Effector memory CD8-positive, alpha-beta T cell (primary cell): ENCODE measurements at regions not wholly inside any gene's neighbourhood (a gene's known extent, or its start where the extent isn't known, plus 50 kb on each side); places are given as distances from the start of the nearest gene placed in this dataset.
A peak's percentile ranks its signal among the peaks of the same experiment; 100 is the strongest.

Experiments
- ATAC-seq: fragments of 150-1000 bp; cut with Tn5 transposase; replicated peaks from 2 replicates; pipeline ENCODE4 v1.10.0; 2021; ENCODE audit warnings: mild to moderate bottlenecking, moderate library complexity
- DNase-seq, 3 experiments: peaks; one replicate each; pipeline ENCODE4 v3.0.0; 2021
- H3K27ac Mint-ChIP-seq, 2 donors: one replicate each; pipeline ENCODE4 v1.8.0; 2022; ENCODE audit warnings: mild to moderate bottlenecking in 2 of 2, mixed read lengths in 2 of 2, moderate library complexity in 2 of 2
- H3K27me3 Mint-ChIP-seq, 2 donors: one replicate each; pipeline ENCODE4 v1.8.0; 2022; ENCODE audit warnings: mixed read lengths in 2 of 2
- H3K36me3 Mint-ChIP-seq: one replicate; pipeline ENCODE4 v1.8.0; 2022; ENCODE audit warnings: mild to moderate bottlenecking, moderate library complexity, mixed read lengths; ENCODE audit not compliant: insufficient read depth
- H3K4me1 Mint-ChIP-seq, 2 donors: one replicate each; pipeline ENCODE4 v1.8.0; 2022; ENCODE audit warnings: low read depth in 2 of 2, mixed read lengths in 2 of 2
- H3K4me3 Mint-ChIP-seq, 2 donors: one replicate each; pipeline ENCODE4 v1.8.0; 2022; ENCODE audit warnings: mild to moderate bottlenecking in 2 of 2, mixed read lengths in 2 of 2, moderate library complexity in 2 of 2
- H3K9me3 Mint-ChIP-seq, 2 donors: one replicate each; pipeline ENCODE4 v1.8.0; 2022; ENCODE audit warnings: mixed read lengths in 2 of 2

DNA sequence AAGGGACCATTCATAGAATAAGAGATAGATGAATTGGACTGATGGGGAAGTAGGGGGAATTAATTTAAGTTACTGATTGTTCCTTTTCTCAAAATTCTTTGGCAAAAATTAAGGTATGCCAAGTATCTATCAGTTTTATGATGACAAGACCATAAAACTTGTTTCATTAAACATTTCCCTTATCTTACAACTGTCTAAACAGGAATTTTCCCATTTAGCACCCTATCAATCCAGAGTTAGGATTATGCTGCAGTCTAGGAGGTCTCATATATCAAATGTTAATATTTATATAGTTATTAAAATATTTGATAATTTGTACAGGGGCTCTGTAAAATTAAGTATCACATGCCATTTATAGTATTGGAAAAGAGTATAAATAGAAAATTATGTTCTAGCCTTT, 51.5 kb upstream of the ARID1B start:
- Mint-ChIP-seq H3K4me3 (no peak overlapping the region), H3K36me3 (no peaks in the 10 kb centered on the region), H3K27ac (no peak overlapping the region), H3K27me3 (peaks cover 0 to 4% of the 10 kb centered on the region in 2 donors), H3K4me1 (peaks cover 0 to 7% of the 10 kb centered on the region in 2 donors), H3K9me3 (no peaks in the 10 kb centered on the region)
- ATAC-seq, result no peak
- DNase-seq, result no peak

DNA sequence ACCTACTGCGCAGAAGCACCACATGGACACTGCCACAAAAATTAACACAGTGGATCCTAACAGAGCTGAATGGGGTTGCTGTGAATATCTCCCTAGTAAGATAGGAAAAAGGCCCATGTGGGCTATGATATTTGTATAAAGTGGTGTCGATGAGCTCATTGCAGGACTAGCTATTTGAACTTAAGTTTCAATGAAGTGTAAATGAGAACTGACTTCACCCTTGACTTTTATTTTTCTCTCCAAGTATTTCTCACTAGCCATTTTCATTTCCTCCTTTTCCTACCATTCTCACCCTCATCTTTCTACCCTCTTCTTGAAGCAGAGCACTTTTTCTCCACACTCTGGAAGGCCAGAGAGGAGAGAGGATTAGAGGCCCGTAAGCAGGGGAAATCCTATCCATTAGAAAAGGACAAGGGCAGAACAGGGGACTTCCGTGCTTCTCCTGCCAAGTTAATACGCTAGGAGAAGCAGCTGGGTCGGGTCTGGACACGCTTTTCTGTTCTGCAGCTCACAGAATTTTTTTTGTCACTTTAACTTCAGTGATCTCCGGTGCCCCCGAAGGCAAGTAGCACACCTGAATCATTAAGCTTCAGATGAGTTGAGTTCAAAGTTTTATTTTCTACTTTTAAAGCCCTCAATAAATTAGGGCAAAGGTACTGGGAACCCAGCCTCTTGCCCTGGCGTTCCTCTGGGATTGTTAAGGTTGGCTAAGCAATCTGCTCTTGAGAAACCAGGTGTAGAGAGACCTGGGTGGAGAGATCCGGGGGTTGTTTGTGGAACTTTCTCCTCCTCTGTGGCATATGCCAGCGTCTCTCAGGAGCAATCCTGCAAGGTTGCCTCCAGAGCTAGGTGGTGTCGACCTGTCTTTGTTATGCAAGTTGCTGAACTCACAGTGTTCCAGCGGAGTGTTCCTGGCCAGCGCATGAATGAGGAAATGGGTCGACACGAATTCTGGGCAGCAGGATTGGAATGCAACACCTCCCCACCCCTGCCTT, 56.2 kb upstream of the ARID1B start:
- peaks cover 3% of the 10 kb centered on the region for H3K36me3 Mint-ChIP-seq
- ATAC-seq, result no peak
- no peak for DNase-seq
- peak overlapping the region; percentile 84 to 85 for H3K4me3 Mint-ChIP-seq
- H3K4me1 Mint-ChIP-seq, result peaks cover 5 to 8% of the 10 kb centered on the region in 2 donors
- H3K27me3 Mint-ChIP-seq, result no peaks in the 10 kb centered on the region
- H3K9me3 Mint-ChIP-seq, result no peaks in the 10 kb centered on the region
- no peak overlapping the region for H3K27ac Mint-ChIP-seq

DNA sequence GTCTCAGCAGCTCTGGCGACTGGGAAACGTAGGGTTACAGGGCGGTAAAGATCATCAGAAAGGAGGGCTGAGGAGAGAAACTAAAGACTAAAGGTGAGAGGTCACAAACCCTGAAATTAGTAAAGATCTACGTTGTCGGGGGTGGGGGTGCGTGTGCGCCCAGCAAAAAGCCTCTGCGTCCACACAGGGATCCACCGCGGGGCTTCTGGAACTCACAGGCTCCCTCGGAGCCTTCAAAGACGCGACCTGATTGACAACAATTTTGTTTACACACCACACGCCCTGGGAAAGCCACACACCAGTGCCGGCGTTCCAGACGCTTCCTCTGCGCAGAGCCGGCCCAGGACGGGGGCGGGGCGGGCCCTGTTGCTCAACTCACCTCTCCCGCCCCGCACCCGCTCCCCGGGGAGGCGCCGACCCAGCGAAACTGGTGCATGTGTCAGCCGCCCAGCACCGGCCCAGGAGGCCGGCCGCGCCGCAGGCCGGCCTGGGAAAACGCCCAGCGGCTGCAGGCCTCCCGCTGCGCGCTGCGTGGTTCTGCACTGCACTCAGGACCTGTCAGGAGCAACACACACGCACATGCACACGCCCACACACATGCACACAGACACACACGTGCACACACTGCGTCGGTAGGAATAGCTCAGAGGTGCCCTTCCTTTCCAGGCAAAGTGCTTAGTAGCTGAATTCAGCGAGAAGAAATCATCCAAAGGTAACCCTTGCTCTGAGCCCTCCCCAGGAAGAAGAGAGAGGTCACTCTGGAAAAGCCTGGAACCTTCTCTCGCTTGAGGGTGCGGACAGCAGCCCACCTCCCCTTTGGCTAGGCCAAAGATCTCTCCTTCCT, 57.2 kb upstream of the ARID1B start:
- Mint-ChIP-seq H3K27me3 (peaks cover 0 to 2% of the 10 kb centered on the region in 2 donors), H3K4me3 (peak overlapping the region; percentile 84 to 85), H3K9me3 (no peaks in the 10 kb centered on the region), H3K27ac (peak overlapping the region; percentile 62 to 81), H3K36me3 (peaks cover 3% of the 10 kb centered on the region), H3K4me1 (peaks cover 5 to 8% of the 10 kb centered on the region in 2 donors)
- ATAC-seq, result peak; percentile 95
- DNase-seq, result peak; percentile 51 to 66 (median 65)

DNA sequence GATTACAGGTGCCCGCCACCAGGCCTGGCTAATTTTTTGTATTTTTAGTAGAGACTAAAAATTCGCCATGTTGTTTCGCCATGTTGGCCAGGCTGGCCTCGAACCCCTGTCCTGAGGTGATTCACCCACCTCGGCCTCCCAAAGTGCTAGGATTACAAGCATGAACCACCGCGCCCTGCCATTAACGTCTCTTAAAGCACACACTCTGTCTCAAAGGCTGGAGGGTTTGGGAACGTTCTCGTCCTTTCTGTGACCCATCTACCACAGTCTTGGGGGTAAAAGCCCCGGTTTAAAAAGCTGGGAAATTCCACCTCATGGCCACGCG, 57.8 kb upstream of the ARID1B start:
- Mint-ChIP-seq H3K27ac (peak overlapping the region; percentile 62 to 81), H3K27me3 (peaks cover 0 to 7% of the 10 kb centered on the region in 2 donors), H3K4me1 (peaks cover 5 to 8% of the 10 kb centered on the region in 2 donors), H3K4me3 (peak overlapping the region; percentile 84 to 85), H3K36me3 (peaks cover 3% of the 10 kb centered on the region), H3K9me3 (no peaks in the 10 kb centered on the region)
- DNase-seq (no peak), ATAC-seq (no peak)

DNA sequence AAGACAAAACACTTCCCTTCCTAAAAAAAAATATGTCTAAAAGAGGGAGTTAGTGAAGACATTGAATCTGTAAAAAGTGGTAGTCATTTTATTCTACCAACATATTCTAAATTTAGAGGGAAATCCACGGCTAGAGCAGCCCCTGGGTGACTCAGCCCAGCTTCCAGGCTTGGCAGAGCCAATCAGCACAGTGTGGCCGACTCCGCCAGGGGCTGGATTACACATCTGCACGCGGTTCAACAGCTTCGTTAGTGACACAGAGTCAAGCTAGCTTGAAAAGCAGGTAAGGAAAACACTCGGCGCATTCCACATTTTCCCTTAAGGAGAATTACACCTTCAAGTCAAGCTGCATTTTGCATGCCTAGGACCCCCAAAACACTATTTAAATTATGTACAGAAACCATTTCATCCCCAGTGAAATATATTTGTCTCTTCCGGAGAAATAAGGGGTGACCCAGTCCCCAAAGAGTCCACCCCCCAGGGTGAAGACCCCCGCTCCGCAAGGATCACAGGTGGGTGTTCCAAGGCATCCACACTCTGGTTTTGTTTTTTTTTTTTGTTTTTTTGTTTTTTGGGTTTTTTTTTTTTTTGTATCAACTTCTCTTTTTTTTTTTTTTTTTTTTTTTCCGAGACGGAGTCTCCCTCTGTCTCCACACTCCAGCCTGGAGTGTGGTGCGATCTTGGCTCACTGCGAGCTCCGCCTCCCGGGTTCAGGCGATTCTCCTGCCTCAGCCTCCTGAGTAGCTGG, 58.4 kb upstream of the ARID1B start:
- Mint-ChIP-seq H3K27me3 (peaks cover 2 to 7% of the 10 kb centered on the region in 2 donors), H3K27ac (peak overlapping the region; percentile 62 to 81), H3K4me1 (peaks cover 5 to 8% of the 10 kb centered on the region in 2 donors), H3K36me3 (peaks cover 3% of the 10 kb centered on the region), H3K4me3 (peak overlapping the region; percentile 84 to 85), H3K9me3 (no peaks in the 10 kb centered on the region)
- no peak for ATAC-seq
- DNase-seq, result no peak

DNA sequence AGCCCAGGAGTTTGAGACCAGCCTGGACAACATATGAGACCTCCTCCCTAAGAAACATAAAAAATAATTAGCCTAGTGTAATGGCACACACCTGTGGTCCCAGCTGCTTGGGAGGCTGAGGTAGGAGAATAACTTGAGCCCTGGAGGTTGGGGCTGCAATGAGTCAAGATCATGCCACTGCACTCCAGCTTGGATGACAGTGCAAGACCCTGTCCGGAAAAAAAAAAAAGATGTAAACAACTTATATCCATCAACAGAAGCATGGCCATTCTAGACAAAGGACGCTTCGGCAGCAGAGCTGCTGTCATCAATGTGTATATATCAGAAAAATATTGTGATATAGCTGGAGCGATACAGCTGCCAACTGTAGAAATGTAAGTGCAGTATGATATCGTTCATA, 59.6 kb upstream of the ARID1B start:
- DNase-seq (no peak), ATAC-seq (no peak)
- no peak overlapping the region for H3K4me3 Mint-ChIP-seq
- H3K27me3 Mint-ChIP-seq, result peaks cover 8 to 10% of the 10 kb centered on the region in 2 donors
- no peaks in the 10 kb centered on the region for H3K9me3 Mint-ChIP-seq
- peaks cover 3% of the 10 kb centered on the region for H3K36me3 Mint-ChIP-seq
- no peak overlapping the region for H3K27ac Mint-ChIP-seq
- peaks cover 5 to 8% of the 10 kb centered on the region in 2 donors for H3K4me1 Mint-ChIP-seq

DNA sequence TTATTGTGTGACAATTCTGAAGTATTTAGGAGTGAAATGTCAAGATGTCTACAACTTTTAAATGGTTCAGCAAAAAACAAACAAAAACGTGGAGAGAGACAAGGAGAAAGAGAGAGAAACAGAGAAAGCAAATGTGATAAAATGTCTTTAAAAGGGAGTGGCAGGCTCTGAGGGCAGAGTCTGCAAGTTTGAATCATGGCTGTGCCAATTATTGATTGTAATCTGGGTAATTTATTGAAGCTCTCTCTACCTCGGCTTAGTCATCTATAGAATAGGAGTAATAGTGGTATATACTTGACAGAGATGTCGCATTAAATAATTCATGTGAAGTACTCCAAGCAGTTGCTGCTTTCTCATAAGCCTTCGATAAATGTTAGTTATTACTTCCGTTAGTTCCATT, 61.3 kb upstream of the ARID1B start:
- DNase-seq (no peak), ATAC-seq (no peak)
- no peak overlapping the region for H3K4me3 Mint-ChIP-seq
- no peak overlapping the region for H3K27ac Mint-ChIP-seq
- H3K36me3 Mint-ChIP-seq, result peaks cover 3% of the 10 kb centered on the region
- no peaks in the 10 kb centered on the region for H3K9me3 Mint-ChIP-seq
- peaks cover 10 to 14% of the 10 kb centered on the region in 2 donors for H3K27me3 Mint-ChIP-seq
- peaks cover 5 to 8% of the 10 kb centered on the region in 2 donors for H3K4me1 Mint-ChIP-seq

DNA sequence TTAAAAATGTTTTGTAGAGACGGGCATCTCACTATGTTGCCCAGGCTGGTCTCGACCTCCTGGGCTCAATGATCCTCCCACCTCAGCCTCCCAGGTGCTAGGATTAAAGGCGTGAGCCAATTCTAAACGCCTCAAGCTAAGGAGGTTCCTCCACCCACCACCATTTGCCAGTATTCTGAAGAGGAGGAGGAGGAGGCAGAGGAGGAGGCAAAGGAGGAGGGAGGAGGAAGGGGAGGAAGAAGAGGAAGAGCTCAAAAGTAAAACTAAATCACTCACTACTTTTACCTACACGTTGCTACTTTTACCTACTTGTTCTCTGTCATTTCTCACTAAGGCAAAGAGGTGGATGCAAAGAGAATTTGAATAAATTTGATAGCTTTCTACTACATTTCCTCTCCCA, 63.6 kb upstream of the ARID1B start:
- Mint-ChIP-seq H3K27me3 (peaks cover 10 to 20% of the 10 kb centered on the region in 2 donors), H3K4me3 (no peak overlapping the region), H3K36me3 (no peaks in the 10 kb centered on the region), H3K4me1 (no peaks in the 10 kb centered on the region), H3K27ac (peak overlapping the region in 1 of 2 donors; percentile 51), H3K9me3 (no peaks in the 10 kb centered on the region)
- ATAC-seq (no peak), DNase-seq (no peak)

DNA sequence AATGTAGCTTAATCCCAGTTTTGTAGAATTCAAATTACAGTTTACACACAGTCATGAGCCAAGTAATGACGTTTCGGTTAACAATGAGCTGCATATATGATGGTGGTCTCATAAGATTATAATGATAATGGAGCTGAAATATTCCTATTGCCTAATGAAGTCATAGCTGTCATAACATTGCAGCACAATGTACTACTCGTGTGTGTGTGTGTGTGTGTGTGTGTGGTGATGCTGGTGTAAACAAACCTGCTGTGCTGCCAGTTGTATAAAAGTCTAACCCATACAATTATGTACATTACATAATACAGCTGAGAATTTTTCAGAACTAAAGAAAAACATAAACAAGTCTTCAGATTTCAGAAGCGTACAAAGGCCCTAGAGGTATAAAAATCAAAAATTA, 66.7 kb upstream of the ARID1B start:
- DNase-seq (no peak), ATAC-seq (no peak)
- no peak overlapping the region for H3K27ac Mint-ChIP-seq
- H3K27me3 Mint-ChIP-seq, result peaks cover 35 to 41% of the 10 kb centered on the region in 2 donors
- H3K9me3 Mint-ChIP-seq, result no peaks in the 10 kb centered on the region
- H3K36me3 Mint-ChIP-seq, result no peaks in the 10 kb centered on the region
- no peaks in the 10 kb centered on the region for H3K4me1 Mint-ChIP-seq
- no peak overlapping the region for H3K4me3 Mint-ChIP-seq

DNA sequence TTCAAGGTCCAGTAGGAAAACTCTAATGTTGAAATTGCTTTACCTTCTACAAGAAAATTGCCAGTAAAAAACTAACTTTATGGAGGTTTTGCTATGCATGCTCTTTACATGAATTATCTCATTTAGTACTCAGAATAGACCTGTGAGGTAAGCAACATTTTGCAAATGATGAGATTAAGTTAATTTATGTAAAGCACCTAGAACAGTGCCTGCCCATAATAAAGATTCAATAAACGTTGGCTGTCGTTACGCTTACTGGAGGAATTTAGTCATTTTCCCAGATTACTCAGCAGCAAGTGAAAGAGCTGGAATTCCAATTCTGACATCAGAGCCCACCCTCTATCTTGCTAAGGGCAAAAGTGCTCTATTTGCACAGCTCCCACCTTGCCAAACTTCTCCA, 69.4 kb upstream of the ARID1B start:
- Mint-ChIP-seq H3K27ac (no peak overlapping the region), H3K36me3 (no peaks in the 10 kb centered on the region), H3K4me1 (no peaks in the 10 kb centered on the region), H3K9me3 (no peaks in the 10 kb centered on the region), H3K4me3 (no peak overlapping the region), H3K27me3 (peaks cover 28 to 35% of the 10 kb centered on the region in 2 donors)
- DNase-seq, result no peak
- no peak for ATAC-seq

DNA sequence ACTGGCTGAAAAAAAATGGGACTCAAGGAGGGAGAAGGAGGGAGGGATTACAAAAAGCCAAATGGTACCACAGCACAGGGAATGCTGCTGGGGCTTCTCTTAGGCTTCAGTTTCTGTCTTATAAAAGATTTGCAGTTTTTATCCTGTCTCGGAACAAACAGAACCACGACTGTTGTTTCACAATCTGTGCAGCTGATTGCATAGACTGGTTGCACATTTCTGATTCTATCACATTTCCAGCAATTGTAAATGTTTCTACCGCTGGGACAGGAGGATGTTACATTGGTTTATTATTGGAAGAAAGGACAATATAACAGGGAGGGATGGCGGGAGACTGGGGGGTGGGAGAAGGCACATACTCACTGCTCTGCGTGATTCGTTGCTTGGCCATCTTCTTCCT, 73.5 kb upstream of the ARID1B start:
- Mint-ChIP-seq H3K36me3 (no peaks in the 10 kb centered on the region), H3K4me1 (no peaks in the 10 kb centered on the region), H3K9me3 (no peaks in the 10 kb centered on the region), H3K4me3 (no peak overlapping the region), H3K27ac (no peak overlapping the region), H3K27me3 (peaks cover 37 to 38% of the 10 kb centered on the region in 2 donors)
- DNase-seq (no peak), ATAC-seq (no peak)

DNA sequence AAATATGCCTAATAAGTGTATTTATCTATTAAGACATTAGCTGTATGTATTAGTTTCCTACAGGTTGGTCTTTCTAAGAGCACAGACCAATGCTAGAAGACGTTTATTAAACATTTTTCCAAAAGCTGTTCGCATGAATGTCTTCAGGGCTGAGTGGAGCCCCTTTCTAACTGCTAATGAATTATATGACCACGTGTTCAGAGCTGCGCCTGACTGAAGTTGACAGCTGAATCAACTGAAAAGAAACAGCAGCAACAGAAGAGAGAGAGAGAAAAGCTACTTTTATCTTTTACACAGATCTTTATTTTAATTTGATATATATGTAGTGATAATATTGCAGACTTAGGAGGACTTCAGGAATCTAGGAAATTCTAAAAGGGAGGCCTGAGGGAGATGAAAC, 75.2 kb upstream of the ARID1B start:
- H3K27me3 Mint-ChIP-seq, result peaks cover 40 to 42% of the 10 kb centered on the region in 2 donors
- no peak overlapping the region for H3K4me3 Mint-ChIP-seq
- H3K27ac Mint-ChIP-seq, result no peak overlapping the region
- H3K4me1 Mint-ChIP-seq, result no peaks in the 10 kb centered on the region
- no peaks in the 10 kb centered on the region for H3K9me3 Mint-ChIP-seq
- ATAC-seq (no peak), DNase-seq (no peak)
- no peaks in the 10 kb centered on the region for H3K36me3 Mint-ChIP-seq

DNA sequence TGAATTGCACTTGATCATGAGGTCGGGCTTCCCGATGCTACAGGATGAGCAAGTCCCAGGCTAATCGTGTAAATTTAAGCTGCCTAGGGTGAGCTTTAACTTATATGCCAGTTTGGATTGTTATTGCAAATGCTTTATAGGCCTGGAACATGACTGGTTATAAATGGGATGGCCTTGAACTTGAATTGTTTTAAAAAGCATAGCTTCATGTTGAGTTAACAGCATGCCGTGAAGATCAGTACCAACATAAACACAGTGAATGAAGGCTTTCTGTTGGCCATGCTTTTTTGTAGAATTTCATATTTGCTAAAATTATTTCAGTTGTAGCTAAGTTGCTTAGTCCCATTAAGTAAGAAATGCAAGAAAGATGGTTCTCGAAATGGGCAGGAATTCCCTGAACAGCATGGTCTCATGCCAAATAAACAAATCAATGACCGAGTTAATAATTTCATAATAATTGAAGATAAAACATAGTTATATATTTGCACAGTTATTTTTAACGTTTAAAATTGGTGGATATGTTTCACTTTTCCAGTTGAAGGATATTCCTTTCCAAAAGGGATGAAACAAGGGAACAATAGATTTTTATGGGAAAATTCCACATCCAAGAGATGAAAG, 76.6 kb upstream of the ARID1B start:
- H3K27me3 Mint-ChIP-seq, result peaks cover 34 to 35% of the 10 kb centered on the region in 2 donors
- H3K9me3 Mint-ChIP-seq, result no peaks in the 10 kb centered on the region
- no peaks in the 10 kb centered on the region for H3K4me1 Mint-ChIP-seq
- DNase-seq (no peak), ATAC-seq (no peak)
- H3K4me3 Mint-ChIP-seq, result no peak overlapping the region
- no peaks in the 10 kb centered on the region for H3K36me3 Mint-ChIP-seq
- no peak overlapping the region for H3K27ac Mint-ChIP-seq
